ENCODE measurements at regions not wholly inside any gene's neighbourhood (a gene's known extent, or its start where the extent isn't known, plus 50 kb on each side); places are given as distances from the start of the nearest gene placed in this dataset.

DNA sequence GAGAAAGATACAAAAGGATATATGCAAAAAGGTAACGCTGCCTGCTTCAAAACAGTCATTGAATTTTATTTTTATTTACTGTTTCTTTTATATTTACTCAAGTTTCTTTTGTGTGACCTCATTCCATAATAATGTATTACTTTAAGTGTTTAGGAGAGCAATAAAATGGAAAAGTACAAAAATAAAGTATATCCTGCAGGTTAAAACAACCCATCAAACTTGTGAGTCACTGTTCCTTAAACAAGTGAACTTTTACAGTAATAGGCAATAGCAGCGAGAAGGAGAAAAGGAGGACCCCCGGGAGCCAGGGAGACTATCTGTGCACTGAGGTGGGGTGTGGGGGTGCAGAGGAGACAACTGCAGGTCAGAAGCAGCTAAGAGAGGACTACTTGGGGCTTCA, 124.5 kb downstream of the EN1 start:
- 81% methylated on average over 3 of the region's 3 CpGs for WGBS
- H3K9me3 ChIP-seq (ENCODE audit: control insufficient read depth in 4 of 4, low read length in 3 of 4) = peaks cover 0 to 5% (median 3%) of the 10 kb centered on the region in 4 donors
- H3K4me1 ChIP-seq (ENCODE audit: control insufficient read depth in 4 of 4, insufficient read depth in 4 of 4, low read length in 3 of 4) = no peaks in the 10 kb centered on the region
- H3K4me3 ChIP-seq (ENCODE audit: low read depth in 1 of 3, low read length in 3 of 3) = no peak overlapping the region
- TF ChIP-seq, protein P1, sequence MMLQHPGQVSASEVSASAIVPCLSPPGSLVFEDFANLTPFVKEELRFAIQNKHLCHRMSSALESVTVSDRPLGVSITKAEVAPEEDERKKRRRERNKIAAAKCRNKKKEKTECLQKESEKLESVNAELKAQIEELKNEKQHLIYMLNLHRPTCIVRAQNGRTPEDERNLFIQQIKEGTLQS (IDR thresholded peaks at IDR 0.05) = no peak
- no peak for TF ChIP-seq NR2F2 (IDR thresholded peaks at IDR 0.05)
- no peak for TF ChIP-seq HNF4A (conservative IDR thresholded peaks at IDR 0.05)
- TF ChIP-seq ZBTB33 (IDR thresholded peaks at IDR 0.05) = no peak
- TF ChIP-seq FOXA2 (IDR thresholded peaks at IDR 0.05) = no peak
- TF ChIP-seq, protein P2, sequence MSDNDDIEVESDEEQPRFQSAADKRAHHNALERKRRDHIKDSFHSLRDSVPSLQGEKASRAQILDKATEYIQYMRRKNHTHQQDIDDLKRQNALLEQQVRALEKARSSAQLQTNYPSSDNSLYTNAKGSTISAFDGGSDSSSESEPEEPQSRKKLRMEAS (IDR thresholded peaks at IDR 0.05) = no peak
- TF ChIP-seq, protein P3, sequence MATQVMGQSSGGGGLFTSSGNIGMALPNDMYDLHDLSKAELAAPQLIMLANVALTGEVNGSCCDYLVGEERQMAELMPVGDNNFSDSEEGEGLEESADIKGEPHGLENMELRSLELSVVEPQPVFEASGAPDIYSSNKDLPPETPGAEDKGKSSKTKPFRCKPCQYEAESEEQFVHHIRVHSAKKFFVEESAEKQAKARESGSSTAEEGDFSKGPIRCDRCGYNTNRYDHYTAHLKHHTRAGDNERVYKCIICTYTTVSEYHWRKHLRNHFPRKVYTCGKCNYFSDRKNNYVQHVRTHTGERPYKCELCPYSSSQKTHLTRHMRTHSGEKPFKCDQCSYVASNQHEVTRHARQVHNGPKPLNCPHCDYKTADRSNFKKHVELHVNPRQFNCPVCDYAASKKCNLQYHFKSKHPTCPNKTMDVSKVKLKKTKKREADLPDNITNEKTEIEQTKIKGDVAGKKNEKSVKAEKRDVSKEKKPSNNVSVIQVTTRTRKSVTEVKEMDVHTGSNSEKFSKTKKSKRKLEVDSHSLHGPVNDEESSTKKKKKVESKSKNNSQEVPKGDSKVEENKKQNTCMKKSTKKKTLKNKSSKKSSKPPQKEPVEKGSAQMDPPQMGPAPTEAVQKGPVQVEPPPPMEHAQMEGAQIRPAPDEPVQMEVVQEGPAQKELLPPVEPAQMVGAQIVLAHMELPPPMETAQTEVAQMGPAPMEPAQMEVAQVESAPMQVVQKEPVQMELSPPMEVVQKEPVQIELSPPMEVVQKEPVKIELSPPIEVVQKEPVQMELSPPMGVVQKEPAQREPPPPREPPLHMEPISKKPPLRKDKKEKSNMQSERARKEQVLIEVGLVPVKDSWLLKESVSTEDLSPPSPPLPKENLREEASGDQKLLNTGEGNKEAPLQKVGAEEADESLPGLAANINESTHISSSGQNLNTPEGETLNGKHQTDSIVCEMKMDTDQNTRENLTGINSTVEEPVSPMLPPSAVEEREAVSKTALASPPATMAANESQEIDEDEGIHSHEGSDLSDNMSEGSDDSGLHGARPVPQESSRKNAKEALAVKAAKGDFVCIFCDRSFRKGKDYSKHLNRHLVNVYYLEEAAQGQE (IDR thresholded peaks at IDR 0.05) = no peak
- no peak overlapping the region for H3K27ac ChIP-seq (ENCODE audit: low read depth in 1 of 2, low read length in 2 of 2)
- no peak overlapping the region for H3K9ac ChIP-seq (ENCODE audit: low read depth in 1 of 2, low read length in 2 of 2)
- no peaks in the 10 kb centered on the region for H3K36me3 ChIP-seq (ENCODE audit: control insufficient read depth in 4 of 4, insufficient read depth in 3 of 4, low read depth in 1 of 4, low read length in 3 of 4)
- DNase-seq (ENCODE audit: low spot score) = no peak
- no peaks in the 10 kb centered on the region for H3K27me3 ChIP-seq (ENCODE audit: control insufficient read depth in 4 of 4, insufficient read depth in 4 of 4, low read length in 3 of 4)

DNA sequence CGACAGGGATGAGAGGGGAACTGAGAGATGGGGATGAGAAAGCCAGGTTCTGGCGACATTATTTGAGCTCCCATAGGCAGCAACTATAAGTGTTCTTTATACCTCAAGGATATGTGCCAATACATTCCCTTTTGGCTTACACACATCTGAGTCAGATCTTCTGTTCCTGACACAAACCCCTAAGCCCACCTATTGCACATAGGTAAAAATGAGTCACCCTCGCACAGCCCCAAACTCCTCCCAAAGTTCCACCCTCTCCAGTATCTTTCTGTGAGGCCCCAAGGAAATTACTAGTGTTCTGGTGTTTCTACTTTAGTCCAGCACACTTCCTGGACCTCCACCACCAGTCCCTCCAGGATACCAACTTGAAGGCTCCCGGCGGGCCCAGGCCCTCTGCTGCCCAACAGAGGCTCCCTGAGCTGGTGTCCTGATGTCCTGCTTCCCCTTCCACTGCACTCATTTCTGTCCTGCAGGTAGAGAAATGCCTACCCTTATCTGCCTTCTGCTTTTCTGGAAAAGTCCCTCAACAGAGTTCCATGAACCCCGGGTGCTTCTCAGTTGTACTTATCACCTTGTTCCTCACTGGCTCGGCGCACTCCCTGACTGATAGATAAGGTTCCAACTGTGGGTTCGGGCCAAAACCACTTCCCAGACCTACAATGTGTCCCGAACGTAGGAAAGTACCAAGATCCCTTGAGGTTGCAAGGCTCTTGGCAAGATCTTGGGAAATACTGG, 125.5 kb downstream of the EN1 start:
- H3K27me3 ChIP-seq (ENCODE audit: control insufficient read depth in 4 of 4, insufficient read depth in 4 of 4, low read length in 3 of 4) = no peaks in the 10 kb centered on the region
- H3K27ac ChIP-seq (ENCODE audit: low read depth in 1 of 2, low read length in 2 of 2) = no peak overlapping the region
- no peaks in the 10 kb centered on the region for H3K36me3 ChIP-seq (ENCODE audit: control insufficient read depth in 4 of 4, insufficient read depth in 3 of 4, low read depth in 1 of 4, low read length in 3 of 4)
- 85% methylated on average over 11 of the region's 11 CpGs for WGBS
- TF ChIP-seq GABPA (IDR thresholded peaks at IDR 0.05 in 1 of 2, conservative IDR thresholded peaks at IDR 0.05 in 1 of 2) (no peak), EGR1 (IDR thresholded peaks at IDR 0.05; ENCODE audit: low read depth in 2 of 2) (no peak), NR2F2 (IDR thresholded peaks at IDR 0.05) (no peak), RXRA (IDR thresholded peaks at IDR 0.05) (no peak), FOXA1 (IDR thresholded peaks at IDR 0.05) (no peak), HNF4G (IDR thresholded peaks at IDR 0.05) (no peak), FOXA2 (IDR thresholded peaks at IDR 0.05) (no peak), RAD21 (IDR thresholded peaks at IDR 0.05) (no peak), HNF4A (conservative IDR thresholded peaks at IDR 0.05) (no peak)
- TF ChIP-seq, protein P4, sequence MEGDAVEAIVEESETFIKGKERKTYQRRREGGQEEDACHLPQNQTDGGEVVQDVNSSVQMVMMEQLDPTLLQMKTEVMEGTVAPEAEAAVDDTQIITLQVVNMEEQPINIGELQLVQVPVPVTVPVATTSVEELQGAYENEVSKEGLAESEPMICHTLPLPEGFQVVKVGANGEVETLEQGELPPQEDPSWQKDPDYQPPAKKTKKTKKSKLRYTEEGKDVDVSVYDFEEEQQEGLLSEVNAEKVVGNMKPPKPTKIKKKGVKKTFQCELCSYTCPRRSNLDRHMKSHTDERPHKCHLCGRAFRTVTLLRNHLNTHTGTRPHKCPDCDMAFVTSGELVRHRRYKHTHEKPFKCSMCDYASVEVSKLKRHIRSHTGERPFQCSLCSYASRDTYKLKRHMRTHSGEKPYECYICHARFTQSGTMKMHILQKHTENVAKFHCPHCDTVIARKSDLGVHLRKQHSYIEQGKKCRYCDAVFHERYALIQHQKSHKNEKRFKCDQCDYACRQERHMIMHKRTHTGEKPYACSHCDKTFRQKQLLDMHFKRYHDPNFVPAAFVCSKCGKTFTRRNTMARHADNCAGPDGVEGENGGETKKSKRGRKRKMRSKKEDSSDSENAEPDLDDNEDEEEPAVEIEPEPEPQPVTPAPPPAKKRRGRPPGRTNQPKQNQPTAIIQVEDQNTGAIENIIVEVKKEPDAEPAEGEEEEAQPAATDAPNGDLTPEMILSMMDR (IDR thresholded peaks at IDR 0.05; ENCODE audit: low read depth, low read length, missing input control) = no peak
- no peaks in the 10 kb centered on the region for H3K4me1 ChIP-seq (ENCODE audit: control insufficient read depth in 4 of 4, insufficient read depth in 4 of 4, low read length in 3 of 4)
- no peak overlapping the region for H3K4me3 ChIP-seq (ENCODE audit: low read depth in 1 of 3, low read length in 3 of 3)
- no peak overlapping the region for H3K9ac ChIP-seq (ENCODE audit: low read depth in 1 of 2, low read length in 2 of 2)
- no peaks in the 10 kb centered on the region for H3K9me3 ChIP-seq (ENCODE audit: control insufficient read depth in 4 of 4, low read length in 3 of 4)
- no peak for DNase-seq (ENCODE audit: low spot score)

All from liver (tissue), 8 donors.